Esophagus (tissue), 2 donors: ENCODE measurements at regions not wholly inside any gene's neighbourhood (a gene's known extent, or its start where the extent isn't known, plus 50 kb on each side); places are given as distances from the start of the nearest gene placed in this dataset.

Source experiments
- H3K27ac ChIP-seq, 2 donors: one replicate each; pipeline ENCODE4 v1.5.1; 2013; ENCODE audit warnings: low read depth in 2 of 2, mild to moderate bottlenecking in 2 of 2, inconsistent platforms in 1 of 2, low read length in 1 of 2, moderate library complexity in 1 of 2
- H3K27me3 ChIP-seq, 2 donors: one replicate each; pipeline ENCODE4 v1.6.1; 2013; ENCODE audit warnings: low read length in 2 of 2, control low read depth in 1 of 2, mild to moderate bottlenecking in 1 of 2; ENCODE audit not compliant: insufficient read depth in 2 of 2, control insufficient read depth in 1 of 2
- H3K36me3 ChIP-seq, 2 donors: one replicate each; pipeline ENCODE4 v1.6.1; 2013; ENCODE audit warnings: low read length in 1 of 2; ENCODE audit not compliant: control insufficient read depth in 2 of 2, insufficient read depth in 2 of 2
- H3K4me1 ChIP-seq, 2 donors: one replicate each; pipeline ENCODE4 v1.6.1; 2013; ENCODE audit warnings: low read length in 1 of 2; ENCODE audit not compliant: control insufficient read depth in 2 of 2, insufficient read depth in 2 of 2
- H3K4me3 ChIP-seq, 2 donors: one replicate each; pipeline ENCODE4 v1.5.1; 2013; ENCODE audit warnings: low read length in 2 of 2, mild to moderate bottlenecking in 2 of 2, low read depth in 1 of 2, moderate library complexity in 1 of 2
- H3K9me3 ChIP-seq, 2 donors: one replicate each; pipeline ENCODE4 v1.6.1; 2013; ENCODE audit warnings: mild to moderate bottlenecking in 2 of 2, low read depth in 1 of 2, low read length in 1 of 2, moderate library complexity in 1 of 2; ENCODE audit not compliant: control insufficient read depth in 2 of 2, insufficient read depth in 1 of 2
- WGBS, 2 donors: extraction: QIAGEN DNeasy Blood & Tissue Kit; methylation state at CpG; one replicate each; pipeline ENCODE4 v1.1.7; 2013; 5-methylcytosine and 5-hydroxymethylcytosine counted together
- donor health status: healthy with polysubstance abuse.
- donor health status: Bipolar disorder and iron deficiency.

DNA sequence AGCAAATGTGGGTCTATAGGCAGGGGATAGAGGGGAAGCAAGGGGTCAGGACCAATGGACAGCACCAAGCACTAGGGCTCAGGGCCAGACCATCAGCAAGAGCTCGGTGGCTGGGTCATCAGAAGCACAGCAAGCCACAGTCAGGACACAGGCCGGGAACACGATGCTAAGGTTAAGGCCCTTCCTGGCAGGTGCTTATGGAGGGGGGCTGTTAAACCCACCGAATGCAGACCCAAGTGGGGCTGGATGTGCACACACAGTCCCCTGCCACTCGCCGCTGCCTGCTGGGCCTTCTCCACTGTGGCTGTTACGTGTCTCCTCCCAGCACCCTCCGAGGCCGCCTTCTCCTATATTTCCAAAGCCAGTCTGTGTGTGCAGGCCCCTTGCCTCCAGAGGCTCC lies 220.1 kb downstream of the TOMM20 start:
- Histone ChIP-seq H3K4me1 (peaks cover 0 to 2% of the 10 kb centered on the region in 2 donors), H3K36me3 (no peaks in the 10 kb centered on the region), H3K9me3 (no peaks in the 10 kb centered on the region), H3K4me3 (no peak overlapping the region), H3K27me3 (no peaks in the 10 kb centered on the region), H3K27ac (peak overlapping the region; percentile 52 to 53)
- 88 to 89% methylated on average over 9 of the region's 9 CpGs for WGBS, 2 donors

DNA sequence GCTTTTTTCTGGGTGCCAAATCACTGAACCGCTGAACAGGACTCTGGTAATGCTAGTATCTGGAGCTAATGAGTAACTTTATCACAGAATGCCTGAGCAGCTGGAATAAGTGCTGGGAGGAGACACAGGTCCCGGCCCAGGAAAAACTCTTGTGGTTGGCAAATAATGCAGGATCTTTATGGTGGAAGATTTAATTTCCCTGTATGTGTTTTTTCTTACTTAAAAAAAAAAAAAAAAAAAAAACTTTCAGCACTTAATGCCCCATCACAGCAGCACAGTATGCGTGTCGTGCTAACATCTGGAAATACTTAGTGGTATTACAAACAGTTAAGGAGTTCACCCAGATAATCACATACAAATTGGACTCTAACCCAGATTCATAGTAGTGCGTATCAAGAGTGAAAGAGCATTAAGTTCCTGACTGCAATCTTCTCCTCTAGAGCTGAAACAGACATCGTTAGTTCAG lies 220.7 kb downstream of the TOMM20 start:
- H3K4me1 ChIP-seq, result no peaks in the 10 kb centered on the region
- H3K27me3 ChIP-seq, result no peaks in the 10 kb centered on the region
- H3K27ac ChIP-seq, result peak overlapping the region; percentile 52 to 53
- H3K4me3 ChIP-seq, result no peak overlapping the region
- H3K9me3 ChIP-seq, result no peaks in the 10 kb centered on the region
- H3K36me3 ChIP-seq, result no peaks in the 10 kb centered on the region
- WGBS, 2 donors, result 63 to 80% methylated on average over 6 of the region's 6 CpGs

DNA sequence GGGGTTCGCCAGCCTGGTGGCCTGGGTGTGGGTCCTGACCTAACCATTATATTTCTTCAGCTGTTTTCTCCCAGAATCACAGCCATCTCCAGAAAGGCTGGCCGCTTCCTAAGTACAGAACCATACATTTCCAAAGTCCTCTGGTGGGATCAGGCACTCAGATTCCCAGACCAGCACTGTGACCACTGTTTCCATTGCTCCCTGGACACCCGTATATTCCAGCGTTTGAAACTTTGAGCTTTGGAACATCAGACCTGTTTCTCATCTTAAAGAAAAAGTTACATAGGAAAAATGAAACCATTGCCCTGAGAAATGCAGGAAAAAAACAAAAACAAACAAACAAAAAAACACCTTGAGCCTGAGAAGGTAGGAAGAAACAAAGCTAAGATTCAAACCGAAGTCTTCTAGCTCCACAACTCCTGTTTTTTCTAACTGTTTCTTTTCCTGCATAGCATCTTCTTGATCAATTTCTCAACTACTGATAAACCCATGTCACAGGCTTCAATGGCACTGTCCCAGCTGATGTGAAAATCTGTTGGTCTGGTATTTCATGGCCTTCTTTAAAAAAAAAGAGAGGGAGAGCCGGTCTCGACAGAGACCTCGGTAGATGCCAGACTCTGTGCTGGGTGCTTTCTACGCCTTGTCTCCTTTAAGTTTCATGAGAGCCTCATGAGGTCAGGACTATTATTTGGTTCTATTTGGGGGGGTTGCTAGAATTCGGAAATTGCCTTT lies 221.3 kb downstream of the TOMM20 start:
- Histone ChIP-seq H3K27ac (no peak overlapping the region), H3K27me3 (no peaks in the 10 kb centered on the region), H3K36me3 (no peaks in the 10 kb centered on the region), H3K4me1 (no peaks in the 10 kb centered on the region), H3K4me3 (no peak overlapping the region), H3K9me3 (no peaks in the 10 kb centered on the region)
- WGBS, 2 donors, result 69 to 89% methylated on average over 10 of the region's 10 CpGs

DNA sequence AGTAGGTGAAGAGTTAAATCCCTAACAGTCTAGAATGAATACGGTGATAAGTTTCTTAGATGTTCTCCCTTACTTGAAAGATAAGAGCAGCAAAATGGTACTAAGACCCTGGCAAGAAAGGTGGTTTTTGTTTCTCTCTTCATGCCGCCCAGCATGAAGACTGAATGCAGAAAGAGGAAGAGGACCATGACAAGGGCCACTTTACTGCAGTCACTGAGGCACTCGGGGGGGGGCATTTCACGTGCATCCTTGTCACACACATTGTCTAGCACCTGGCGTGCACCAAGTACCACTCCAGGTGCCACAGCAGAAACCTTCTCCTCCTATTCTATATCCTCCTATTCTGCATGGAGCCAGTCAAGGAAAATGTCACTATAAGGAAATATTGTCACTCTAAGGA lies 222.0 kb downstream of the TOMM20 start:
- Histone ChIP-seq H3K27ac (no peak overlapping the region), H3K4me1 (no peaks in the 10 kb centered on the region), H3K27me3 (no peaks in the 10 kb centered on the region), H3K36me3 (no peaks in the 10 kb centered on the region), H3K4me3 (no peak overlapping the region), H3K9me3 (no peaks in the 10 kb centered on the region)
- 84 to 91% methylated on average over 5 of the region's 5 CpGs for WGBS, 2 donors

DNA sequence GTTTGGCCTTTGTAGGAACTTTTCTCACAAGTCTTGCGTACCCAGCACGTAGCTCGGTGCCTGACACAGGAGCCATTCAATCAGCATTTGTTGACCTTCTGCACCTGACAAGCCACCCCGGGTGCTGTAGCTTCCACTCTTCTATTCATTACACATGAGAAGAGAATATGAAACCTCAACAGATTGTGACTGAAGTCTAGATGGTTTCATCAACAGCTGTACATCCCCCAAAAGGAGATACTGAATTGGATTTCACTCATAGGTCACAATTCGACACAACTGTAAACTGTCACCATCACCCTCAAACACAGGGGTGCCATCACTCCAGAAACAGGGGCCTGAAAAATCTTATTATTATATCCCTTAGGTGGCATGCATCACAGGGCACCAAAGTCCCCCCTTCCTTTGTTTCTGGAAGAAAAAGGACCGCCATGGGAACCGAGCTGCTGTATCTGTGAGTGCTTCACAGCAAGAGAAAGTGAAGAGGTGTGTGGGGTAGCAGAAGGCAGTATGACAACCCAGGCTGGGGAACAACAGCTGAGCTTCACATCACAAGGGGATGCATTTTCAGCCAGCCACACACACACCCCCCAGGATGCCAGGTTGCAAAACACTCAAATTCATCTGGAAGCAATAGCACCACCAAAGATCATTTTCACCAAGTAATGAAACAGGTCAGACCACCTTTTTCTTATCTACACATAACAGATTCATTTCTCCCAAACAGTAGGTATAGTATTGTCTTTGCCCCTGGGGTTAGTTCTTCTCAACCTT lies 225.7 kb downstream of the TOMM20 start:
- H3K27ac ChIP-seq, result no peak overlapping the region
- no peaks in the 10 kb centered on the region for H3K4me1 ChIP-seq
- WGBS, 2 donors, result 88 to 93% methylated on average over 7 of the region's 7 CpGs
- no peaks in the 10 kb centered on the region for H3K9me3 ChIP-seq
- no peaks in the 10 kb centered on the region for H3K36me3 ChIP-seq
- H3K4me3 ChIP-seq, result no peak overlapping the region
- no peaks in the 10 kb centered on the region for H3K27me3 ChIP-seq

DNA sequence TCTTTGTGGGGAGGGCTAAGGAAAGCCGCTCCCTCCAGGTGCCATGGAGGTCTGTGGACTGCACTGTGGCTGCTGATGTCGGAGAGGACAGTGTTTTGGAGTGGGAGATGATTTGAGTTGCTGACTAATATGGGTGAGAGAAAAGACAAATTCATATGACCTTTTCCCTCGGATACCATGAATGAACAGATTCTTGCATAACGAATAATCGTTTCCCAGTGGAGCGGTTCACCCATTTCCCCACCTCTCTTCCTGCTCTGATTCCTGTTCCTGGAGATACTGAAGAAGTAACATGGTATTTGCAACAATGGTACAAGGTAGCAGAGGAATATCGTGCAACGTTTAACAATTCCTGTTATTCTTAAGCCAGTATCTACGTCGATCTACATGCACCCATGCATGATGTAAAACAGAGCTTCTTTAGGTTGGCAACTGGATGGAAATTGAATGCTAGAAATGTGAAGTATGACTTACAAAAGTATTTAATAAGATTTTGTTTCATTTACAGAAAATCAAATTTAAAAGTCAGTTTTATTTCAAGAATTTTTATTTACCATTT lies 227.1 kb downstream of the TOMM20 start:
- Histone ChIP-seq H3K36me3 (no peaks in the 10 kb centered on the region), H3K9me3 (no peaks in the 10 kb centered on the region), H3K27ac (no peak overlapping the region), H3K4me3 (no peak overlapping the region), H3K27me3 (no peaks in the 10 kb centered on the region), H3K4me1 (no peaks in the 10 kb centered on the region)
- WGBS, 2 donors, result 86 to 89% methylated on average over 10 of the region's 10 CpGs

DNA sequence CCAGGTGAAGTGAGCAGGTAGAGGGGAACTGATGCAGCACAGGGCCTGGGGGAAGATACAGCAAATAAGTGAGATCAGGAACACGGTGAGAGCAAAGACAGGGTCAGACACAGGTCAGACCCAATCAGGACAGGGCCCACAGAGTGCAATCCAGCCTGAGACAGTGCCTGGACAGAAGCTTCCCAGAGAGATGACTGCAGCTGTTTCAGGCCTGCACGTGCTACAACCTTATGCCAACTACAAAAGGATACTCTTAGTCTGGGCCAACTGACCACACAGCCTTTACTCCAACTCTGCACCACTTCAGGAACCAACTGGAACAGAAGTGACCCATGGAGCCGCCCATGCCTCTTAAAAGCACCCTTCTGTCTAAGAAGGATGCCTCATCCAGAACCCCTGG lies 228.0 kb downstream of the TOMM20 start:
- Histone ChIP-seq H3K36me3 (no peaks in the 10 kb centered on the region), H3K4me1 (no peaks in the 10 kb centered on the region), H3K27ac (no peak overlapping the region), H3K4me3 (no peak overlapping the region), H3K27me3 (no peaks in the 10 kb centered on the region), H3K9me3 (no peaks in the 10 kb centered on the region)
- WGBS, 2 donors, result 90 to 92% methylated on average over 3 of the region's 3 CpGs

DNA sequence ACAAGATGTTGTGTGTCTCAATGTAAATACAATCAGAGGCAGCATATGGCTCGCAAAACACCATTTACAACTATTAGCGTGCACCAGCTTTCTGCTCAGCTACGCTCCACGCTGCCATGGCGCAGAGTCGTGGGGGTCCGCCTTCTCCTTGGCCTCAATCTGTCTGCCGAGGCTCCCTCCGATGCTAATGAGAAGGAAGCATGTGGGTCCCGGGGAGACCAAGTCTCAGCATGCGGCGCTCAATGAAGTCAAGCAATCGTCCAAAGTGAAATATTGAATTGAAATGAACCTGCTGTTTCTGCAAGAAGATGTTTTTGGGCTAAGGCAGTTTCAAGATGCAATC lies 228.9 kb downstream of the TOMM20 start:
- Histone ChIP-seq H3K36me3 (no peaks in the 10 kb centered on the region), H3K4me3 (no peak overlapping the region), H3K9me3 (no peaks in the 10 kb centered on the region), H3K27me3 (no peaks in the 10 kb centered on the region), H3K27ac (no peak overlapping the region), H3K4me1 (no peaks in the 10 kb centered on the region)
- 95 to 96% methylated on average over 13 of the region's 13 CpGs for WGBS, 2 donors

DNA sequence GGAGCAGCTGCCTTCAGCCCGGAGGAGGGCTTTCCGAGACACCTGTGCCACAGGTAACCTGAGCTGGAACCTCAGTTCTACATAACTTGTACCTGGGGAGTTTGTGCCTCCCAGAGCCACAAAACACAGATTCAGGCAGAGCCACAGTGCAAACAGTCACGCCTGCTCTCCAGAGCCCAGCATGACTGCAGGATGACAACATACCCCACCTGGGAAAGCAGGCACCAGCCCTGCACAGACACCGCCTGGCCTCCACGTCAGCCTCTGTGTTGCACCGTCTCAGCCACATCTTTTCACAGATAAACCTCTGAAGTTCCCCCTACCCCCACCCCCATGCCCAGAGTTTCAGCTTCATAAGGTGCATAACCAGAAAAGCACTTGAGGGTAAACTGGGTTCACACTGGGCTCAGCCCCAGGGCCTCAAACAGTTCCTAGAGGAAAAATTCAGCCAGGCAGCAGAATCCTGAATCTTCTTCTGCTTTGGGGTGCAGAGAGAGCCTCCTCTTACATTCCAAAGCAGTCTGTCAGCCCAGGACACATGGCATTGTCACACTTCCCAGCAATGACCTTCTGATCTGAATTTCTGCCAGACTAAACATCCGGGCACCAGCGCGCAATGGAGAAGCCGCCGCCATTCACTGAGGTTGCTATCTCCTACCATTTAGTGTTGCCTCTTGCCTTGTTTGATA lies 229.5 kb downstream of the TOMM20 start:
- H3K27ac ChIP-seq, result no peak overlapping the region
- H3K36me3 ChIP-seq, result no peaks in the 10 kb centered on the region
- 67 to 69% methylated on average over 11 of the region's 11 CpGs for WGBS, 2 donors
- H3K9me3 ChIP-seq, result no peaks in the 10 kb centered on the region
- H3K27me3 ChIP-seq, result no peaks in the 10 kb centered on the region
- H3K4me3 ChIP-seq, result no peak overlapping the region
- no peaks in the 10 kb centered on the region for H3K4me1 ChIP-seq
